HEK293 (cell line): ENCODE measurements at regions not wholly inside any gene's neighbourhood (a gene's known extent, or its start where the extent isn't known, plus 50 kb on each side); places are given as distances from the start of the nearest gene placed in this dataset.

ENCODE experiments used
- CTCF ChIA-PET: fragments of 350-600 bp; formaldehyde crosslinking; extraction: SDS; loops from one replicate; lab custom pipeline; 2021; ENCODE audit warnings: antibody characterized with exemption; lab: Yijun Ruan, JAX
- POLR2A ChIA-PET: fragments of 300-600 bp; formaldehyde crosslinking; extraction: SDS; loops from one replicate; lab custom pipeline; 2020; ENCODE audit warnings: antibody characterized with exemption, inconsistent platforms; lab: Yijun Ruan, JAX
- H3K27ac ChIP-seq: fragments of 200-500 bp; sonication (Bioruptor generic); 2 replicates; pipeline ENCODE4 v1.5.1; 2014; ENCODE audit warnings: low read depth, low read length, control low read depth, inconsistent platforms; ENCODE audit errors: extremely low read depth
- H3K36me3 ChIP-seq, 2 experiments: fragments of 200-500 bp in 1 of 2; sonication (Bioruptor generic) in 1 of 2; 1 replicate in 1 of 2; 2 replicates in 1 of 2; pipeline ENCODE4 v1.5.1; 2014 to 2017; ENCODE audit warnings: inconsistent platforms in 2 of 2, low read length in 2 of 2; ENCODE audit not compliant: control insufficient read depth in 2 of 2, insufficient read depth in 1 of 2
- H3K4me1 ChIP-seq: fragments of 200-500 bp; sonication (Bioruptor generic); 2 replicates; pipeline ENCODE4 v1.5.1; 2014; ENCODE audit warnings: mild to moderate bottlenecking, low read length, inconsistent platforms; ENCODE audit not compliant: control insufficient read depth, insufficient read depth
- H3K4me3 ChIP-seq: 2 replicates; pipeline ENCODE4 v1.5.1; 2011; ENCODE audit warnings: low read depth, mild to moderate bottlenecking, control low read depth, low read length, moderate library complexity
- H3K9me3 ChIP-seq: fragments of 200-500 bp; sonication (Bioruptor generic); 2 replicates; pipeline ENCODE4 v1.5.1; 2014; ENCODE audit warnings: low read depth, low read length, inconsistent platforms; ENCODE audit not compliant: control insufficient read depth, insufficient read depth
- GLIS2 ChIP-seq: fragments of 450-650 bp; formaldehyde crosslinking; IDR thresholded peaks from 2 replicates; pipeline ENCODE4 v1.5.1; 2016; ENCODE audit warnings: missing biosample characterization, missing genetic modification characterization
- OVOL3 ChIP-seq: fragments of 450-650 bp; formaldehyde crosslinking; IDR thresholded peaks from 2 replicates; pipeline ENCODE4 v1.5.1; 2016; ENCODE audit warnings: missing biosample characterization, missing genetic modification characterization
- PBX3 ChIP-seq: sonication (generic); formaldehyde crosslinking; IDR thresholded peaks from 2 replicates; pipeline ENCODE4 v1.8.1; 2022; ENCODE audit warnings: mild to moderate bottlenecking, moderate library complexity, missing genetic modification reagents
- PRDM10 ChIP-seq: fragments of 450-650 bp; formaldehyde crosslinking; IDR thresholded peaks from 2 replicates; pipeline ENCODE4 v1.5.1; 2016; ENCODE audit warnings: missing biosample characterization, missing genetic modification characterization
- WT1 ChIP-seq: fragments of 450-650 bp; formaldehyde crosslinking; IDR thresholded peaks from 2 replicates; pipeline ENCODE4 v1.5.1; 2016; ENCODE audit warnings: missing biosample characterization, missing genetic modification characterization
- YY2 ChIP-seq: fragments of 450-650 bp; formaldehyde crosslinking; IDR thresholded peaks from 2 replicates; pipeline ENCODE4 v1.5.1; 2016; ENCODE audit warnings: missing biosample characterization, missing genetic modification characterization
- ZBTB20 ChIP-seq: fragments of 450-650 bp; formaldehyde crosslinking; IDR thresholded peaks from 2 replicates; pipeline ENCODE4 v1.5.1; 2016; ENCODE audit warnings: missing biosample characterization, missing genetic modification characterization
- ZBTB21 ChIP-seq: fragments of 450-650 bp; formaldehyde crosslinking; IDR thresholded peaks from 2 replicates; pipeline ENCODE4 v1.5.1; 2017; ENCODE audit warnings: missing biosample characterization, missing genetic modification characterization
- ZNF2 ChIP-seq: fragments of 450-650 bp; formaldehyde crosslinking; IDR thresholded peaks from 2 replicates; pipeline ENCODE4 v1.5.1; 2016; ENCODE audit warnings: missing biosample characterization, missing genetic modification characterization
- ZNF223 ChIP-seq: fragments of 450-650 bp; formaldehyde crosslinking; IDR thresholded peaks from 2 replicates; pipeline ENCODE4 v1.5.1; 2016; ENCODE audit warnings: missing biosample characterization, missing genetic modification characterization
- ZNF248 ChIP-seq: fragments of 450-650 bp; formaldehyde crosslinking; IDR thresholded peaks from 2 replicates; pipeline ENCODE4 v1.5.1; 2017; ENCODE audit warnings: missing biosample characterization, missing genetic modification characterization
- ZNF280D ChIP-seq: fragments of 450-650 bp; formaldehyde crosslinking; IDR thresholded peaks from 2 replicates; pipeline ENCODE4 v1.5.1; 2016; ENCODE audit warnings: missing biosample characterization, missing genetic modification characterization
- ZNF391 ChIP-seq: fragments of 450-650 bp; formaldehyde crosslinking; IDR thresholded peaks from 2 replicates; pipeline ENCODE4 v1.5.1; 2016; ENCODE audit warnings: low read depth, missing biosample characterization, missing genetic modification characterization, borderline replicate concordance
- ZNF530 ChIP-seq: fragments of 450-650 bp; formaldehyde crosslinking; IDR thresholded peaks from 2 replicates; pipeline ENCODE4 v1.5.1; 2016; ENCODE audit warnings: low read depth, missing biosample characterization, missing genetic modification characterization
- ZNF548 ChIP-seq: fragments of 450-650 bp; formaldehyde crosslinking; IDR thresholded peaks from 2 replicates; pipeline ENCODE4 v1.5.1; 2016; ENCODE audit warnings: missing biosample characterization, missing genetic modification characterization
- ZNF585B ChIP-seq: fragments of 450-650 bp; formaldehyde crosslinking; IDR thresholded peaks from 2 replicates; pipeline ENCODE4 v1.5.1; 2016; ENCODE audit warnings: missing biosample characterization, missing genetic modification characterization
- ZNF645 ChIP-seq: fragments of 450-650 bp; formaldehyde crosslinking; IDR thresholded peaks from 2 replicates; pipeline ENCODE4; 2016; ENCODE audit warnings: missing biosample characterization, missing genetic modification characterization
- ZNF704 ChIP-seq: fragments of 450-650 bp; formaldehyde crosslinking; IDR thresholded peaks from 2 replicates; pipeline ENCODE4 v1.5.1; 2016; ENCODE audit warnings: missing biosample characterization, missing genetic modification characterization
- ZSCAN23 ChIP-seq: fragments of 450-650 bp; formaldehyde crosslinking; IDR thresholded peaks from 2 replicates; pipeline ENCODE4 v1.5.1; 2016; ENCODE audit warnings: missing biosample characterization, missing genetic modification characterization

- Histone ChIP-seq H3K4me3 (no peak overlapping the region), H3K9me3 (no peaks in the 10 kb centered on the region), H3K4me1 (no peaks in the 10 kb centered on the region), H3K36me3 (no peaks in the 10 kb centered on the region), H3K27ac (no peak overlapping the region)
- POLR2A ChIA-PET: no interaction called here
- TF ChIP-seq OVOL3 (tag by site-specific recombination): no peak
- no peak for TF ChIP-seq ZBTB20 (tag by site-specific recombination)
- TF ChIP-seq, all 188 proteins: peak for 0
- CTCF ChIA-PET: no interaction called here
These were observed 545.6 kb upstream of the MAP3K7 start for GRCh38 chr6:91132461-91132860.

- CTCF ChIA-PET: interaction anchor here (0.8 kb wide), 1 partner anchor 49 kb away, joined by 3 read pairs; no protein-coding TSS in a partner anchor
- H3K4me3 ChIP-seq: no peak overlapping the region
- POLR2A ChIA-PET: no interaction called here
- H3K36me3 ChIP-seq: no peaks in the 10 kb centered on the region
- TF ChIP-seq GLIS2 (tag by site-specific recombination) (no peak), ZBTB20 (tag by site-specific recombination) (no peak), WT1 (tag by site-specific recombination) (no peak), PRDM10 (tag by site-specific recombination) (no peak), ZNF391 (tag by site-specific recombination) (no peak), ZNF2 (tag by site-specific recombination) (no peak), ZNF585B (no peak), ZNF248 (tag by site-specific recombination) (no peak), ZNF704 (tag by site-specific recombination) (no peak), ZNF280D (tag by site-specific recombination) (no peak), ZNF530 (tag by site-specific recombination) (no peak), ZSCAN23 (tag by site-specific recombination) (no peak), ZNF548 (tag by site-specific recombination) (no peak), ZBTB21 (tag by site-specific recombination) (no peak), ZNF223 (tag by site-specific recombination) (no peak), ZNF645 (tag by site-specific recombination) (no peak), PBX3 (CRISPR knock-in tag) (no peak), YY2 (tag by site-specific recombination) (no peak)
- no peaks in the 10 kb centered on the region for H3K4me1 ChIP-seq
- no peak overlapping the region for H3K27ac ChIP-seq
- no peaks in the 10 kb centered on the region for H3K9me3 ChIP-seq
These were observed 543.3 kb upstream of the MAP3K7 start for GRCh38 chr6:91130126-91130525.
